C4-2B (cell line): ENCODE measurements at regions not wholly inside any gene's neighbourhood (a gene's known extent, or its start where the extent isn't known, plus 50 kb on each side); places are given as distances from the start of the nearest gene placed in this dataset.
"Not testable (repeated sequence)": the region's sequence is repeated elsewhere in the genome, so short reads cannot be mapped to it uniquely, and the experiment has no call there.

ENCODE experiments used
- H3K27ac ChIP-seq: fragments of 450-650 bp; 2 replicates; pipeline ENCODE4 v1.5.1; 2017
- CTCF ChIP-seq: fragments of 450-650 bp; conservative IDR thresholded peaks from 2 replicates; pipeline ENCODE4 v1.5.1; 2017; ENCODE audit warnings: mild to moderate bottlenecking
- ZFX ChIP-seq: fragments of 450-650 bp; IDR thresholded peaks from 2 replicates; pipeline ENCODE4 v1.6.1; 2017

GRCh38 chr22:49349181-49349835 is 478.4 kb downstream of the BRD1 start:
- no peak overlapping the region for H3K27ac ChIP-seq
- no peak for TF ChIP-seq CTCF
- TF ChIP-seq ZFX = no peak

- H3K27ac ChIP-seq = no peak overlapping the region
- no peak for TF ChIP-seq ZFX
- no peak for TF ChIP-seq CTCF
Measured at GRCh38 chr22:49348631-49349030, 479.0 kb downstream of the BRD1 start.

GRCh38 chr22:49347376-49347775 is 480.3 kb downstream of the BRD1 start:
- H3K27ac ChIP-seq = no peak overlapping the region

GRCh38 chr22:49345896-49346295 is 481.8 kb downstream of the BRD1 start:
- no peak overlapping the region for H3K27ac ChIP-seq
- TF ChIP-seq CTCF (no peak), ZFX (no peak)

More at GRCh38 chr22:49347376-49347775, 480.3 kb downstream of the BRD1 start:
- TF ChIP-seq ZFX (no peak), CTCF (no peak)

GRCh38 chr22:49344656-49345055 is 483.0 kb downstream of the BRD1 start:
- H3K27ac ChIP-seq = no peak overlapping the region
- no peak for TF ChIP-seq ZFX
- no peak for TF ChIP-seq CTCF

- TF ChIP-seq CTCF (no peak), ZFX (no peak)
Measured at GRCh38 chr22:49344161-49344560, 483.5 kb downstream of the BRD1 start.

GRCh38 chr22:49340406-49340805 is 487.3 kb downstream of the BRD1 start:
- no peak overlapping the region for H3K27ac ChIP-seq
- no peak for TF ChIP-seq ZFX
- no peak for TF ChIP-seq CTCF

More at GRCh38 chr22:49344161-49344560, 483.5 kb downstream of the BRD1 start:
- no peak overlapping the region for H3K27ac ChIP-seq

GRCh38 chr22:49336483-49336882 is 491.2 kb downstream of the BRD1 start:
- H3K27ac ChIP-seq = not testable (repeated sequence)
